HepG2 (cell line): ENCODE measurements at regions not wholly inside any gene's neighbourhood (a gene's known extent, or its start where the extent isn't known, plus 50 kb on each side); places are given as distances from the start of the nearest gene placed in this dataset.

Source experiments
- ATAC-seq: fragments of 200-7000 bp; cut with Tn5 transposase; 3 replicates; pipeline ENCODE4 v1.9.1; 2020; ENCODE audit warnings: mild to moderate bottlenecking, moderate library complexity
- BruUV-seq: library from RNA; stranded (reverse); fragments of 400-500 nt; replicated peaks from 2 replicates; lab custom pipeline; 2021; lab: Mats Ljungman, UMichigan
- CTCF ChIA-PET: fragments of 300-600 bp; formaldehyde crosslinking; extraction: SDS; loops from one replicate; lab custom pipeline; 2021; ENCODE audit warnings: low total read pairs, inconsistent platforms, low intra/inter-chr PET ratio; lab: Yijun Ruan, JAX
- POLR2A ChIA-PET: fragments of 350-600 bp; sonication (Branson Sonifier 250); formaldehyde crosslinking; loops from one replicate; lab custom pipeline; 2020; ENCODE audit warnings: antibody characterized with exemption, inconsistent platforms; lab: Yijun Ruan, JAX
- DNase-seq: peaks from one replicate; pipeline ENCODE4 v3.0.0-alpha.2; 2015; ENCODE audit warnings: low spot score
- FAIRE-seq: peaks from 3 replicates; lab custom pipeline; 2011; peaks lifted over from hg19 to GRCh38; lab: Jason Lieb, UNC
- H2AFZ ChIP-seq: one replicate; pipeline ENCODE4 v1.6.1; 2011; ENCODE audit warnings: low read length, inconsistent platforms
- H3K27ac ChIP-seq: fragments of 300-600 bp; 3 replicates; pipeline ENCODE4 v1.8.0; 2011; ENCODE audit warnings: mixed run types, mild to moderate bottlenecking, mixed read lengths, low read length, inconsistent platforms; ENCODE audit not compliant: insufficient read depth; ENCODE audit errors: extremely low read length
- H3K27me3 ChIP-seq, 2 experiments: fragments of 200-600 bp in 1 of 2; 2 replicates in 1 of 2; 3 replicates in 1 of 2; pipeline versions ENCODE4 v1.6.0 to v1.8.0; 2011; ENCODE audit warnings: low read length in 2 of 2, mild to moderate bottlenecking in 2 of 2, moderate library complexity in 2 of 2, inconsistent platforms in 1 of 2; ENCODE audit not compliant: insufficient read depth in 2 of 2, control insufficient read depth in 1 of 2
- H3K36me3 ChIP-seq, 2 experiments: fragments of 200-600 bp in 1 of 2; replicated peaks in 1 of 2; 2 replicates in 1 of 2; 3 replicates in 1 of 2; pipeline versions ENCODE4 v1.5.1 to v1.8.0; 2011; ENCODE audit warnings: low read length in 2 of 2, inconsistent platforms in 1 of 2; ENCODE audit not compliant: insufficient read depth in 2 of 2, control insufficient read depth in 1 of 2
- H3K4me1 ChIP-seq: 2 replicates; pipeline ENCODE4 v1.5.1; 2012; ENCODE audit warnings: low read length, inconsistent platforms; ENCODE audit not compliant: insufficient read depth
- H3K4me2 ChIP-seq: 2 replicates; pipeline ENCODE4 v1.6.0; 2011; ENCODE audit warnings: low read depth, low read length, inconsistent platforms
- H3K4me3 ChIP-seq, 3 experiments: fragments of 200-600 bp in 1 of 3; sonication (generic), shearing (Covaris generic) in 1 of 3; replicated peaks in 1 of 3; 2 replicates each; pipeline ENCODE4 v1.5.1; 2011 to 2016; ENCODE audit warnings: low read length in 3 of 3, inconsistent platforms in 2 of 3, low read depth in 2 of 3, mild to moderate bottlenecking in 2 of 3, control low read depth in 1 of 3, mixed read lengths in 1 of 3; ENCODE audit not compliant: insufficient read depth in 1 of 3
- H3K79me2 ChIP-seq: one replicate; pipeline ENCODE4 v1.6.1; 2011; ENCODE audit warnings: low read length, inconsistent platforms; ENCODE audit not compliant: insufficient read depth
- H3K9ac ChIP-seq: 2 replicates; pipeline ENCODE4 v1.6.0; 2011; ENCODE audit warnings: mild to moderate bottlenecking, low read depth, low read length, inconsistent platforms; ENCODE audit not compliant: insufficient read depth
- H3K9me3 ChIP-seq: 2 replicates; pipeline ENCODE4 v1.5.1; 2012; ENCODE audit warnings: mild to moderate bottlenecking, low read length
- H4K20me1 ChIP-seq: 2 replicates; pipeline ENCODE4 v1.6.0; 2011; ENCODE audit warnings: inconsistent platforms, mild to moderate bottlenecking, low read length, moderate library complexity; ENCODE audit not compliant: insufficient read depth
- CCDC6 ChIP-seq: sonication (generic); formaldehyde crosslinking; IDR thresholded peaks from 2 replicates; pipeline ENCODE4 v1.8.1; 2022; ENCODE audit warnings: mild to moderate bottlenecking, missing genetic modification reagents, moderate library complexity
- FOXO1 ChIP-seq: sonication (generic); formaldehyde crosslinking; IDR thresholded peaks from 2 replicates; pipeline ENCODE4 v1.4.0; 2020; ENCODE audit warnings: missing genetic modification reagents
- FOXP1 ChIP-seq, 2 experiments: fragments of 450-650 bp in 1 of 2; IDR thresholded peaks; 2 replicates each; pipeline ENCODE4 v1.6.1; 2017 to 2018; ENCODE audit warnings: antibody characterized with exemption in 1 of 2
- MYNN ChIP-seq: sonication (generic); formaldehyde crosslinking; IDR thresholded peaks from 2 replicates; pipeline ENCODE4 v1.4.0; 2020; ENCODE audit warnings: mild to moderate bottlenecking, low read depth, missing genetic modification reagents
- WIZ ChIP-seq: sonication (generic); formaldehyde crosslinking; IDR thresholded peaks from 2 replicates; pipeline ENCODE4 v1.5.1; 2020; ENCODE audit warnings: mild to moderate bottlenecking, missing genetic modification reagents
- ZNF101 ChIP-seq: sonication (generic); formaldehyde crosslinking; IDR thresholded peaks from 2 replicates; pipeline ENCODE4 v1.4.0; 2020; ENCODE audit warnings: mild to moderate bottlenecking, low read depth, missing genetic modification reagents, borderline replicate concordance
- ZNF160 ChIP-seq: sonication (generic); formaldehyde crosslinking; IDR thresholded peaks from 2 replicates; pipeline ENCODE4 v1.8.0; 2022; ENCODE audit warnings: mild to moderate bottlenecking, inconsistent platforms, missing genetic modification reagents
- ZNF549 ChIP-seq: sonication (generic); formaldehyde crosslinking; IDR thresholded peaks from 2 replicates; pipeline ENCODE4 v1.5.0; 2020; ENCODE audit warnings: missing genetic modification reagents
- ZSCAN25 ChIP-seq: sonication (generic); formaldehyde crosslinking; IDR thresholded peaks from 2 replicates; pipeline ENCODE4 v1.8.0; 2022; ENCODE audit warnings: mild to moderate bottlenecking, missing genetic modification reagents
- ZSCAN31 ChIP-seq: sonication (generic); formaldehyde crosslinking; IDR thresholded peaks from 2 replicates; pipeline ENCODE4 v1.5.0; 2020; ENCODE audit warnings: low read depth, mild to moderate bottlenecking, missing genetic modification reagents
- WGBS: methylation state at CpG from one replicate; pipeline ENCODE4 v1.1.6; 2017; ENCODE audit warnings: low lambda C conversion rate; 5-methylcytosine and 5-hydroxymethylcytosine counted together
- in situ Hi-C: cut with HindIII; loops from 2 replicates; pipeline ENCODE4 v1.10.0; 2017; ENCODE audit warnings: low pct_unique_long_range_greater_than_20kb; ENCODE audit not compliant: extremely low pct_ligation_motif_present
- intact Hi-C: fragments of 100-400 bp; cut with micrococcal nuclease; formaldehyde crosslinking; loops from one replicate; pipeline ENCODE4 v1.10.0; 2022; ENCODE audit not compliant: unreplicated experiment
- TF ChIP-seq, protein P1 (sequence below): sonication (generic); formaldehyde crosslinking; IDR thresholded peaks from 2 replicates; pipeline ENCODE4 v1.5.1; 2020; ENCODE audit warnings: mild to moderate bottlenecking, missing genetic modification reagents, moderate library complexity
- TF ChIP-seq, protein P2 (sequence below): sonication (generic); formaldehyde crosslinking; conservative IDR thresholded peaks from 2 replicates; pipeline ENCODE4 v1.5.0; 2020; ENCODE audit warnings: missing genetic modification reagents
- TF ChIP-seq, protein P3 (sequence below): sonication (generic); formaldehyde crosslinking; IDR thresholded peaks from 2 replicates; pipeline ENCODE4 v1.4.0; 2020; ENCODE audit warnings: missing genetic modification reagents
- TF ChIP-seq, protein P4 (sequence below): sonication (generic); formaldehyde crosslinking; IDR thresholded peaks from 2 replicates; pipeline ENCODE4 v1.5.0; 2020; ENCODE audit warnings: mild to moderate bottlenecking, missing genetic modification reagents, borderline replicate concordance

DNA sequence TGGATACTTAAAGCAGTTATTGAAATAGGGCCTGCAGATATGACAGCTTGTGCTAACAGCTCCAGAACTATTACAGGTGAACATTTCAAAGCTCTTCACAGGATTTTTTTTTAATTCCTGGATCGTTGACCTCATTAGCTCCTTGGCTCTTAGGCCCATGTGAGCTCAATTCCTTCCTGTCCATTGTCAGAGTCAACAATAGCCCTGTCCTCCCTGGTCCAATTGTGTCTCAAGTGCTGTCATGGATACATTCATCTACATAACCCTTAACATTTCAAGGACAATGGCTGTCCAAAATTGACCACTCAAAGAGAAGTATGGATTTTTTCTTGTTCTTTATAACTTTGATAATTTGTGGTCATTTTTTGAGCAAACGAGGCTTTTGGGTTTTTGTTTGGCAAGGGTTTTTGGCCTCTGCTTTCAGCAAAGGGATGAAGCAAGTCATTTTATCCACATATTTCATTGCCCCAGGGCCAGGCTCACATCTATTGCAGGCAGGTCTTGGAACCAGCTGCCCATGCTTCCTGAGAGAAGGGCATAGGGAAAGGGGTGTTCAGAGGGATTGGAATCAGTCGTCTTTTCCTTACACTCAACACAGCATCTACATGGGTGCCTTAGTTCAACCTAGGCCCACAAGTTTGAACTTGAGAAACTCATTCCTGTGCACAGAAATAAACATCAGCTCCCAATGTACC lies 282.1 kb downstream of the TPBG start:
- WGBS: 0% methylated on average over 3 of the region's 3 CpGs
- TF ChIP-seq WIZ (CRISPR knock-in tag) (no peak), CCDC6 (no peak), ZNF160 (CRISPR knock-in tag) (no peak), FOXP1 (IDR thresholded peaks at IDR 0.05) (no peak), FOXP1 (CRISPR knock-in tag; IDR thresholded peaks at IDR 0.05) (no peak), FOXO1 (CRISPR knock-in tag) (no peak), ZNF101 (CRISPR knock-in tag) (no peak), ZNF549 (no peak), MYNN (CRISPR knock-in tag) (no peak), ZSCAN25 (CRISPR knock-in tag) (no peak), ZSCAN31 (CRISPR knock-in tag) (no peak)
- TF ChIP-seq, protein P1, sequence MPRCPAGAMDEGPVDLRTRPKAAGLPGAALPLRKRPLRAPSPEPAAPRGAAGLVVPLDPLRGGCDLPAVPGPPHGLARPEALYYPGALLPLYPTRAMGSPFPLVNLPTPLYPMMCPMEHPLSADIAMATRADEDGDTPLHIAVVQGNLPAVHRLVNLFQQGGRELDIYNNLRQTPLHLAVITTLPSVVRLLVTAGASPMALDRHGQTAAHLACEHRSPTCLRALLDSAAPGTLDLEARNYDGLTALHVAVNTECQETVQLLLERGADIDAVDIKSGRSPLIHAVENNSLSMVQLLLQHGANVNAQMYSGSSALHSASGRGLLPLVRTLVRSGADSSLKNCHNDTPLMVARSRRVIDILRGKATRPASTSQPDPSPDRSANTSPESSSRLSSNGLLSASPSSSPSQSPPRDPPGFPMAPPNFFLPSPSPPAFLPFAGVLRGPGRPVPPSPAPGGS: no peak
- TF ChIP-seq, protein P2, sequence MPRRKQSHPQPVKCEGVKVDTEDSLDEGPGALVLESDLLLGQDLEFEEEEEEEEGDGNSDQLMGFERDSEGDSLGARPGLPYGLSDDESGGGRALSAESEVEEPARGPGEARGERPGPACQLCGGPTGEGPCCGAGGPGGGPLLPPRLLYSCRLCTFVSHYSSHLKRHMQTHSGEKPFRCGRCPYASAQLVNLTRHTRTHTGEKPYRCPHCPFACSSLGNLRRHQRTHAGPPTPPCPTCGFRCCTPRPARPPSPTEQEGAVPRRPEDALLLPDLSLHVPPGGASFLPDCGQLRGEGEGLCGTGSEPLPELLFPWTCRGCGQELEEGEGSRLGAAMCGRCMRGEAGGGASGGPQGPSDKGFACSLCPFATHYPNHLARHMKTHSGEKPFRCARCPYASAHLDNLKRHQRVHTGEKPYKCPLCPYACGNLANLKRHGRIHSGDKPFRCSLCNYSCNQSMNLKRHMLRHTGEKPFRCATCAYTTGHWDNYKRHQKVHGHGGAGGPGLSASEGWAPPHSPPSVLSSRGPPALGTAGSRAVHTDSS: no peak
- TF ChIP-seq, protein P3, sequence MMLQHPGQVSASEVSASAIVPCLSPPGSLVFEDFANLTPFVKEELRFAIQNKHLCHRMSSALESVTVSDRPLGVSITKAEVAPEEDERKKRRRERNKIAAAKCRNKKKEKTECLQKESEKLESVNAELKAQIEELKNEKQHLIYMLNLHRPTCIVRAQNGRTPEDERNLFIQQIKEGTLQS (CRISPR knock-in tag): no peak
- TF ChIP-seq, protein P4, sequence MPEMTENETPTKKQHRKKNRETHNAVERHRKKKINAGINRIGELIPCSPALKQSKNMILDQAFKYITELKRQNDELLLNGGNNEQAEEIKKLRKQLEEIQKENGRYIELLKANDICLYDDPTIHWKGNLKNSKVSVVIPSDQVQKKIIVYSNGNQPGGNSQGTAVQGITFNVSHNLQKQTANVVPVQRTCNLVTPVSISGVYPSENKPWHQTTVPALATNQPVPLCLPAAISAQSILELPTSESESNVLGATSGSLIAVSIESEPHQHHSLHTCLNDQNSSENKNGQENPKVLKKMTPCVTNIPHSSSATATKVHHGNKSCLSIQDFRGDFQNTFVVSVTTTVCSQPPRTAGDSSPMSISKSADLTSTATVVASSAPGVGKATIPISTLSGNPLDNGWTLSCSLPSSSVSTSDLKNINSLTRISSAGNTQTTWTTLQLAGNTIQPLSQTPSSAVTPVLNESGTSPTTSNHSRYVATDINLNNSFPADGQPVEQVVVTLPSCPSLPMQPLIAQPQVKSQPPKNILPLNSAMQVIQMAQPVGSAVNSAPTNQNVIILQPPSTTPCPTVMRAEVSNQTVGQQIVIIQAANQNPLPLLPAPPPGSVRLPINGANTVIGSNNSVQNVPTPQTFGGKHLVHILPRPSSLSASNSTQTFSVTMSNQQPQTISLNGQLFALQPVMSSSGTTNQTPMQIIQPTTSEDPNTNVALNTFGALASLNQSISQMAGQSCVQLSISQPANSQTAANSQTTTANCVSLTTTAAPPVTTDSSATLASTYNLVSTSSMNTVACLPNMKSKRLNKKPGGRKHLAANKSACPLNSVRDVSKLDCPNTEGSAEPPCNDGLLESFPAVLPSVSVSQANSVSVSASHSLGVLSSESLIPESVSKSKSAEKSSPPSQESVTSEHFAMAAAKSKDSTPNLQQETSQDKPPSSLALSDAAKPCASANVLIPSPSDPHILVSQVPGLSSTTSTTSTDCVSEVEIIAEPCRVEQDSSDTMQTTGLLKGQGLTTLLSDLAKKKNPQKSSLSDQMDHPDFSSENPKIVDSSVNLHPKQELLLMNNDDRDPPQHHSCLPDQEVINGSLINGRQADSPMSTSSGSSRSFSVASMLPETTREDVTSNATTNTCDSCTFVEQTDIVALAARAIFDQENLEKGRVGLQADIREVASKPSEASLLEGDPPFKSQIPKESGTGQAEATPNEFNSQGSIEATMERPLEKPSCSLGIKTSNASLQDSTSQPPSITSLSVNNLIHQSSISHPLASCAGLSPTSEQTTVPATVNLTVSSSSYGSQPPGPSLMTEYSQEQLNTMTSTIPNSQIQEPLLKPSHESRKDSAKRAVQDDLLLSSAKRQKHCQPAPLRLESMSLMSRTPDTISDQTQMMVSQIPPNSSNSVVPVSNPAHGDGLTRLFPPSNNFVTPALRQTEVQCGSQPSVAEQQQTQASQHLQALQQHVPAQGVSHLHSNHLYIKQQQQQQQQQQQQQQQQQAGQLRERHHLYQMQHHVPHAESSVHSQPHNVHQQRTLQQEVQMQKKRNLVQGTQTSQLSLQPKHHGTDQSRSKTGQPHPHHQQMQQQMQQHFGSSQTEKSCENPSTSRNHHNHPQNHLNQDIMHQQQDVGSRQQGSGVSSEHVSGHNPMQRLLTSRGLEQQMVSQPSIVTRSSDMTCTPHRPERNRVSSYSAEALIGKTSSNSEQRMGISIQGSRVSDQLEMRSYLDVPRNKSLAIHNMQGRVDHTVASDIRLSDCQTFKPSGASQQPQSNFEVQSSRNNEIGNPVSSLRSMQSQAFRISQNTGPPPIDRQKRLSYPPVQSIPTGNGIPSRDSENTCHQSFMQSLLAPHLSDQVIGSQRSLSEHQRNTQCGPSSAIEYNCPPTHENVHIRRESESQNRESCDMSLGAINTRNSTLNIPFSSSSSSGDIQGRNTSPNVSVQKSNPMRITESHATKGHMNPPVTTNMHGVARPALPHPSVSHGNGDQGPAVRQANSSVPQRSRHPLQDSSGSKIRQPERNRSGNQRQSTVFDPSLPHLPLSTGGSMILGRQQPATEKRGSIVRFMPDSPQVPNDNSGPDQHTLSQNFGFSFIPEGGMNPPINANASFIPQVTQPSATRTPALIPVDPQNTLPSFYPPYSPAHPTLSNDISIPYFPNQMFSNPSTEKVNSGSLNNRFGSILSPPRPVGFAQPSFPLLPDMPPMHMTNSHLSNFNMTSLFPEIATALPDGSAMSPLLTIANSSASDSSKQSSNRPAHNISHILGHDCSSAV (CRISPR knock-in tag): no peak

More for the DNA sequence above, 282.1 kb downstream of the TPBG start:
- no peaks in the 10 kb centered on the region for H3K36me3 ChIP-seq
- H3K27ac ChIP-seq: no peak overlapping the region
- no peaks in the 10 kb centered on the region for H3K4me1 ChIP-seq
- H3K9ac ChIP-seq: no peak overlapping the region
- in situ Hi-C loops: no loop called here
- H4K20me1 ChIP-seq: no peaks in the 10 kb centered on the region
- H3K4me3 ChIP-seq: no peak overlapping the region
- H3K79me2 ChIP-seq: no peaks in the 10 kb centered on the region
- H3K4me2 ChIP-seq: no peak overlapping the region
- FAIRE-seq (no peak), ATAC-seq (no peak), DNase-seq (no peak)
- H3K27me3 ChIP-seq: no peaks in the 10 kb centered on the region
- ChIA-PET CTCF (no interaction called here), POLR2A (no interaction called here)
- no TSS peak for BruUV-seq
- no peaks in the 10 kb centered on the region for H3K9me3 ChIP-seq
- H2AFZ ChIP-seq: no peak overlapping the region
- intact Hi-C loops: no loop called here
